Gastroesophageal sphincter (tissue), 4 donors: ENCODE measurements at regions not wholly inside any gene's neighbourhood (a gene's known extent, or its start where the extent isn't known, plus 50 kb on each side); places are given as distances from the start of the nearest gene placed in this dataset.

Experiments used
- ATAC-seq: fragments of 150-250 bp; one replicate; pipeline ENCODE4 v1.9.1; 2016; ENCODE audit warnings: mild to moderate bottlenecking, moderate library complexity
- H3K27ac ChIP-seq, 4 donors: fragments of 200-600 bp; sonication (generic) in 3 of 4; 1 replicate in 3 of 4; 2 replicates in 1 of 4; pipeline ENCODE4 v1.5.1; 2016 to 2019
- H3K27me3 ChIP-seq: fragments of 200-600 bp; sonication (generic); one replicate; pipeline ENCODE4 v1.5.1; 2019
- H3K36me3 ChIP-seq, 2 donors: fragments of 200-600 bp; sonication (generic); one replicate each; pipeline ENCODE4 v1.5.1; 2019; ENCODE audit warnings: control low read depth in 1 of 2
- H3K4me1 ChIP-seq, 3 donors: fragments of 200-600 bp; sonication (generic); 1 replicate in 2 of 3; 2 replicates in 1 of 3; pipeline ENCODE4 v1.5.1; 2016 to 2019; ENCODE audit warnings: control low read depth in 2 of 3
- H3K4me3 ChIP-seq, 2 donors: fragments of 200-600 bp; sonication (generic); one replicate each; pipeline ENCODE4 v1.5.1; 2019; ENCODE audit warnings: mild to moderate bottlenecking in 1 of 2, moderate library complexity in 1 of 2
- H3K9me3 ChIP-seq, 3 donors: fragments of 200-600 bp; sonication (generic); one replicate each; pipeline ENCODE4 v1.5.1; 2017 to 2019; ENCODE audit warnings: control low read depth in 2 of 3
- EP300 ChIP-seq: sonication (generic); formaldehyde crosslinking; IDR thresholded peaks from one replicate; pipeline ENCODE4 v1.6.1; 2017; ENCODE audit warnings: antibody characterized with exemption, mild to moderate bottlenecking
- POLR2A ChIP-seq, 2 donors: fragments of 450-650 bp; IDR thresholded peaks; one replicate each; pipeline ENCODE4 v1.6.1; 2017; ENCODE audit warnings: antibody characterized with exemption in 2 of 2, mild to moderate bottlenecking in 2 of 2, moderate library complexity in 1 of 2
- POLR2AphosphoS5 ChIP-seq: sonication (generic); formaldehyde crosslinking; IDR thresholded peaks from one replicate; pipeline ENCODE4 v1.6.1; 2017; ENCODE audit warnings: antibody characterized with exemption
- WGBS, 2 donors: methylation state at CpG; one replicate each; pipeline ENCODE4 v1.1.5; 2018; ENCODE audit warnings: low coverage in 1 of 2; 5-methylcytosine and 5-hydroxymethylcytosine counted together
- TF ChIP-seq, protein P1 (sequence below), 4 experiments: fragments of 200-600 bp in 2 of 4; fragments of 450-650 bp in 2 of 4; sonication (generic) in 1 of 4; IDR thresholded peaks; one replicate each; pipeline ENCODE4 v1.5.1; 2017 to 2019; ENCODE audit warnings: antibody characterized with exemption in 4 of 4, mild to moderate bottlenecking in 2 of 4, moderate library complexity in 2 of 4

DNA sequence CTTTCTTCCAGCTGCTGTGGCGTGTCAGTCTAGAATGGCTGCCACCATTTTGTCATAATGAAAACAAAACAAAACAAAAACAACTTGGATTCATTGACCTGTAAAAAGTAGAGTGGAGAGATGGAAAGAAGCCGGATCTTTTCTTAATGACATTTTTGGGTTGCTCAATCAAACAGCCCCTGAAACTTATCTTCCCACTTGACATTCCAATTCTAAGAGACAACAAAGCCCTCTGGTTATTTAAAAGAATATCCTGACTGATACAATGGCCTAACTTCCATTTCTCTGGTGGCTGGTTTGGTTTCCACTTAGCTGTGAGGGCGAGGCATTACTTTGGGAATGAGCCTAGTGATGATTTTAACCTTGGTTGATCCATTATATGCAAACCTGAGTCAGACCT, 123.7 kb downstream of the AQP4 start:
- H3K4me1 ChIP-seq, result no peaks in the 10 kb centered on the region
- no peaks in the 10 kb centered on the region for H3K27me3 ChIP-seq
- no peak overlapping the region for H3K4me3 ChIP-seq
- H3K9me3 ChIP-seq, result no peaks in the 10 kb centered on the region
- no peak overlapping the region for H3K27ac ChIP-seq
- no peaks in the 10 kb centered on the region for H3K36me3 ChIP-seq
- TF ChIP-seq, protein P1, sequence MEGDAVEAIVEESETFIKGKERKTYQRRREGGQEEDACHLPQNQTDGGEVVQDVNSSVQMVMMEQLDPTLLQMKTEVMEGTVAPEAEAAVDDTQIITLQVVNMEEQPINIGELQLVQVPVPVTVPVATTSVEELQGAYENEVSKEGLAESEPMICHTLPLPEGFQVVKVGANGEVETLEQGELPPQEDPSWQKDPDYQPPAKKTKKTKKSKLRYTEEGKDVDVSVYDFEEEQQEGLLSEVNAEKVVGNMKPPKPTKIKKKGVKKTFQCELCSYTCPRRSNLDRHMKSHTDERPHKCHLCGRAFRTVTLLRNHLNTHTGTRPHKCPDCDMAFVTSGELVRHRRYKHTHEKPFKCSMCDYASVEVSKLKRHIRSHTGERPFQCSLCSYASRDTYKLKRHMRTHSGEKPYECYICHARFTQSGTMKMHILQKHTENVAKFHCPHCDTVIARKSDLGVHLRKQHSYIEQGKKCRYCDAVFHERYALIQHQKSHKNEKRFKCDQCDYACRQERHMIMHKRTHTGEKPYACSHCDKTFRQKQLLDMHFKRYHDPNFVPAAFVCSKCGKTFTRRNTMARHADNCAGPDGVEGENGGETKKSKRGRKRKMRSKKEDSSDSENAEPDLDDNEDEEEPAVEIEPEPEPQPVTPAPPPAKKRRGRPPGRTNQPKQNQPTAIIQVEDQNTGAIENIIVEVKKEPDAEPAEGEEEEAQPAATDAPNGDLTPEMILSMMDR (IDR thresholded peaks at IDR 0.05), result no peak
- no peak for TF ChIP-seq POLR2AphosphoS5
- TF ChIP-seq EP300, result no peak
- no peak for TF ChIP-seq POLR2A (IDR thresholded peaks at IDR 0.05)
- ATAC-seq, result no peak
- 88 to 93% methylated on average over 3 of the region's 3 CpGs for whole genome bisulfite sequencing, 2 donors

DNA sequence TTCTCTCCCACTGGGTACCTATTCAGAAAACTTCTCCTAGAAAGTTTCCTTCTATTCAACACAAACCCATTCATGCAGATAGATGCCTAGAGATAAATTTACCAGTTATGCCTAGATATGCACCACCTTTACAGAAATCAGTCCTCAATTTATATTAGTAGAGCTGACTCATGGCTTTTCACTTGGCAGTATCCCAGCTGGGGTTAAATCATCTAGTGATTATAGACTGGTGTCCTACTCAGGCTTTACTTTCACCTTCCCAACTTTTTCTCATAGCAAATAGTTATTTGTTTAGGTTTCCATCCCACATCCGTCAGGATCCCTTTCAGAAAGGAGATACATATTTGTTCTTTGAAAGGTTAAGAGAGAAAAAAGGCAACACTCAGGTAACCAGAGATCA, 124.5 kb downstream of the AQP4 start:
- TF ChIP-seq EP300 (no peak), POLR2A (IDR thresholded peaks at IDR 0.05) (no peak), POLR2AphosphoS5 (no peak)
- TF ChIP-seq, protein P1 (IDR thresholded peaks at IDR 0.05), result no peak
- Histone ChIP-seq H3K36me3 (no peaks in the 10 kb centered on the region), H3K4me1 (no peaks in the 10 kb centered on the region), H3K27me3 (no peaks in the 10 kb centered on the region), H3K27ac (no peak overlapping the region), H3K4me3 (no peak overlapping the region), H3K9me3 (no peaks in the 10 kb centered on the region)
- 60% methylated on average over 1 of the region's 1 CpG; no CpG with 5 or more reads in 1 of the 2 donors for WGBS, 2 donors
- ATAC-seq, result no peak

DNA sequence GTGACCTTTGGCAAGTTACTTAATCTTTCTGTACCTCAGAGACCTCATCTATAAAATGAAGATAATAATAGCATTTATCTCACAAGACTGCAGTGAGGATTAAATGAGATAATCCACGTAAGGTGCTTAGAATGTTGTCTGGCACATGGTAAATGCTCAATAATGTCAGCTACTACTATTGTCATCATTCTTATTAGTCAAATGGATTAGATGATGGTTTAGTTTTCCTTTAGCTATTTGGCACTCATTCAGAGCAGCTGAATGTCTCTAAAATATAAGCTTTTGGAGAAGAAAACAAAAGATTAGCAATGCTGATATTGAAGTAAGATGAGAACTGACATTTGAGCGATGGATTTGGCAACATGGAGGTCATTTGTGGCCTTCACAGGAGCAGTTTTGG, 125.1 kb downstream of the AQP4 start:
- 71 to 80% methylated on average over 2 of the region's 2 CpGs for WGBS, 2 donors
- no peaks in the 10 kb centered on the region for H3K27me3 ChIP-seq
- H3K36me3 ChIP-seq, result no peaks in the 10 kb centered on the region
- no peak for ATAC-seq
- no peak overlapping the region for H3K4me3 ChIP-seq
- H3K4me1 ChIP-seq, result no peaks in the 10 kb centered on the region
- TF ChIP-seq POLR2AphosphoS5 (no peak), EP300 (no peak), POLR2A (IDR thresholded peaks at IDR 0.05) (no peak)
- TF ChIP-seq, protein P1 (IDR thresholded peaks at IDR 0.05), result no peak
- no peaks in the 10 kb centered on the region for H3K9me3 ChIP-seq
- no peak overlapping the region for H3K27ac ChIP-seq

DNA sequence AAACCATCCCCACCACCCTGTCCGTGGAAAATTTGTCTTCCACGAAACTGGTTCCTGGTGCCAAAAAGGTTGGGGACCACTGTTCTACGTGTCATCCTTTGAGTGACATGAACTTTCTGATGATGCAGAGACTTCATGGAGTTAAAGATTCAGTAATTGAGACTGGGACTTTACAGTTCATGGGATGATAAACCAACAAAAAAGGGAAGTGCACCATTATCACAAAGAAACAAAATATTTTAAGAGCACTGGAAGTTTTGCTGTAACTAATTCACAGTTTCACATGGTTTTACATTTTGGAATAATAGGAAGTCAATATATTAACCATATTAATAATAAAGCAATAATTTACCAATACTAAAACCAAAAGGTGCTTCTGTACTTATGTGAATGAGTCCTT, 126.8 kb downstream of the AQP4 start:
- H3K27me3 ChIP-seq, result no peaks in the 10 kb centered on the region
- no peak overlapping the region for H3K27ac ChIP-seq
- H3K4me3 ChIP-seq, result no peak overlapping the region
- no peak for ATAC-seq
- H3K9me3 ChIP-seq, result no peaks in the 10 kb centered on the region
- 79 to 87% methylated on average over 2 to 3 of the region's 3 CpGs for WGBS, 2 donors
- no peak for TF ChIP-seq POLR2A (IDR thresholded peaks at IDR 0.05)
- TF ChIP-seq, protein P1 (IDR thresholded peaks at IDR 0.05), result no peak
- no peak for TF ChIP-seq EP300
- TF ChIP-seq POLR2AphosphoS5, result no peak
- H3K4me1 ChIP-seq, result no peaks in the 10 kb centered on the region
- H3K36me3 ChIP-seq, result no peaks in the 10 kb centered on the region

DNA sequence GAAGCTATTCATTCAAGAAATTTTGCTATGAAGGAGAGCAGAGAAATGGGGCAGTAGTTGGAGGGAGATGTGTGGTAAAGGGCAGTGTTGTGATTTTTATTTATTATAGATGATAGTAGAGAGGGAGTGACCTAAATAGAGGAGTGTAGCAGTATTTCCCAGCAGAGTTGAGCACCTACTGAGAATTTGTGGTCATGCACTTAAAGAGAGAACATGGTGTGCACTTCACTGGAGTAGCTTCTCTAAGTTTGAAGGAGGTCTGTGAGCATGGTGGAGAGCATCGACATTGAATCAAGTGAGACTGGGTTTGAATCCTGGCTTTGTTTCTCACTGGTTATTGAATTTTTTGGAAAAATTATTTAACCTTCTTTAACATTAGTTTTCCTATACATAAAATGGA, 129.2 kb downstream of the AQP4 start:
- H3K27me3 ChIP-seq, result no peaks in the 10 kb centered on the region
- ATAC-seq, result no peak

More for the DNA sequence above, 129.2 kb downstream of the AQP4 start:
- Histone ChIP-seq H3K4me1 (no peaks in the 10 kb centered on the region), H3K27ac (no peak overlapping the region), H3K36me3 (no peaks in the 10 kb centered on the region), H3K9me3 (no peaks in the 10 kb centered on the region), H3K4me3 (no peak overlapping the region)
- TF ChIP-seq EP300, result no peak
- TF ChIP-seq POLR2A (IDR thresholded peaks at IDR 0.05), result no peak
- TF ChIP-seq POLR2AphosphoS5, result no peak
- TF ChIP-seq, protein P1 (IDR thresholded peaks at IDR 0.05), result no peak
- 92 to 100% methylated on average over 1 of the region's 1 CpG for WGBS, 2 donors
